ENCODE measurements at regions not wholly inside any gene's neighbourhood (a gene's known extent, or its start where the extent isn't known, plus 50 kb on each side); places are given as distances from the start of the nearest gene placed in this dataset.

GRCh38 chr12:127504874-127505273 lies 762.1 kb upstream of the TMEM132C start:
- Histone ChIP-seq H3K27ac (ENCODE audit: insufficient read depth, low read depth, low read length) (no peak overlapping the region), H4K20me1 (replicated peaks; ENCODE audit: control insufficient read depth, extremely low read depth, insufficient read depth, low read length) (no peaks in the 10 kb centered on the region), H3K9me1 (replicated peaks; ENCODE audit: control insufficient read depth, extremely low read depth, insufficient read depth, low read length) (no peaks in the 10 kb centered on the region), H3K4me2 (ENCODE audit: insufficient read depth, low read length) (no peak overlapping the region), H3K9me3 (replicated peaks; ENCODE audit: control insufficient read depth, insufficient read depth, low read length) (peaks cover 2% of the 10 kb centered on the region), H2AFZ (ENCODE audit: low read depth, low read length) (no peak overlapping the region), H3K27me3 (ENCODE audit: control insufficient read depth in 2 of 2, insufficient read depth in 2 of 2, low read length in 2 of 2) (no peaks in the 10 kb centered on the region), H3K36me3 (ENCODE audit: control insufficient read depth in 2 of 2, extremely low read depth in 1 of 2, insufficient read depth in 2 of 2, low read length in 2 of 2) (no peaks in the 10 kb centered on the region), H3K4me3 (replicated peaks in 1 of 3; ENCODE audit: insufficient read depth in 1 of 3, low read depth in 1 of 3, low read length in 3 of 3) (no peak overlapping the region), H3K4me1 (ENCODE audit: control insufficient read depth, extremely low read depth, insufficient read depth, low read length) (no peaks in the 10 kb centered on the region), H3K9ac (replicated peaks; ENCODE audit: extremely low read depth, insufficient read depth, low read length) (no peak overlapping the region), H3K79me2 (ENCODE audit: control insufficient read depth, insufficient read depth, low read length) (no peaks in the 10 kb centered on the region)
- dilution Hi-C loops (cut with MboI; ENCODE audit: extremely low pct_ligation_motif_present, low sequenced_read_pairs) (no loop called here), intact Hi-C loops (cut with micrococcal nuclease) (no loop called here)
- DNase-seq (ENCODE audit: low read depth, low spot score) (no peak), FAIRE-seq (no peak)
- CTCF ChIA-PET = no interaction called here
- BruUV-seq (replicated peaks) = no TSS peak
- POLR2A ChIA-PET = no interaction called here
- no peak for TF ChIP-seq EZH2 (IDR thresholded peaks at IDR 0.05; ENCODE audit: borderline replicate concordance, low read depth, low read length, severe bottlenecking)
- TF ChIP-seq GATA2 (IDR thresholded peaks at IDR 0.05; ENCODE audit: insufficient read depth, insufficient read length, low read depth, low read length) = no peak
- no peak for TF ChIP-seq POLR2AphosphoS5 (IDR thresholded peaks at IDR 0.05; ENCODE audit: insufficient read depth, low read depth, low read length)
- no peak for TF ChIP-seq MAX (IDR thresholded peaks at IDR 0.05; ENCODE audit: insufficient read depth, insufficient read length)
- TF ChIP-seq CTCF (IDR thresholded peaks at IDR 0.05; ENCODE audit: extremely low read depth in 1 of 2, insufficient read depth in 1 of 2, low read depth in 1 of 2, low read length in 2 of 2) = no peak
- no peak for TF ChIP-seq FOS (IDR thresholded peaks at IDR 0.05; ENCODE audit: borderline replicate concordance, insufficient read depth, low read length)
- TF ChIP-seq MYC (IDR thresholded peaks at IDR 0.05; ENCODE audit: low read depth, low read length) = no peak
- TF ChIP-seq POLR2A (IDR thresholded peaks at IDR 0.05; ENCODE audit: low read depth, low read length) = no peak
- no peak for TF ChIP-seq JUN (IDR thresholded peaks at IDR 0.05; ENCODE audit: borderline replicate concordance, insufficient read depth, insufficient read length, low read depth)

All from endothelial cell of umbilical vein (primary cell).